ENCODE measurements at regions not wholly inside any gene's neighbourhood (a gene's known extent, or its start where the extent isn't known, plus 50 kb on each side); places are given as distances from the start of the nearest gene placed in this dataset.

DNA sequence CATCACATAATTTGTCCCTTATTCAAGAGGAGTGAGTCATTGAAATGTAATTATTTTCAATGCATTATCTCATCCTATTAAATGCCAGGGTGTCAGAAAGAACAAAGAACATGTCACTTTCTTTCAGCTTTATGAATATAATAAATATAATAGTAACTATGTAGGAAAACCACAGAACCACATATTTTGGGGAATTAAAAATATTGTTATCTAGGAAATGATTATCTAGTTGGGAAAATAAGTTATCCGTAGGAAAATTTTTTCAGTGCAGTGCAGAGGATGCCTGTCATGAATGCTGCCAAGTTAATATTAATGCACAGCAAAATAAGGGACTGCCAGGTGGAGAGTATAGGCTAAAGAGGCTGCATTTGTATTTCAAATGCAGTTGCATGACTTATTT, 844.8 kb downstream of the MAT2B start:
- POLR2A ChIA-PET, result no interaction called here
- DNase-seq (ENCODE audit: extremely low spot score), result no peak
- CTCF ChIA-PET, result interaction anchor here (0.7 to 1.1 kb wide), 2 partner anchors 9 to 12 kb away, joined by 3 read pairs; no protein-coding TSS in a partner anchor
- TF ChIP-seq, protein P1, sequence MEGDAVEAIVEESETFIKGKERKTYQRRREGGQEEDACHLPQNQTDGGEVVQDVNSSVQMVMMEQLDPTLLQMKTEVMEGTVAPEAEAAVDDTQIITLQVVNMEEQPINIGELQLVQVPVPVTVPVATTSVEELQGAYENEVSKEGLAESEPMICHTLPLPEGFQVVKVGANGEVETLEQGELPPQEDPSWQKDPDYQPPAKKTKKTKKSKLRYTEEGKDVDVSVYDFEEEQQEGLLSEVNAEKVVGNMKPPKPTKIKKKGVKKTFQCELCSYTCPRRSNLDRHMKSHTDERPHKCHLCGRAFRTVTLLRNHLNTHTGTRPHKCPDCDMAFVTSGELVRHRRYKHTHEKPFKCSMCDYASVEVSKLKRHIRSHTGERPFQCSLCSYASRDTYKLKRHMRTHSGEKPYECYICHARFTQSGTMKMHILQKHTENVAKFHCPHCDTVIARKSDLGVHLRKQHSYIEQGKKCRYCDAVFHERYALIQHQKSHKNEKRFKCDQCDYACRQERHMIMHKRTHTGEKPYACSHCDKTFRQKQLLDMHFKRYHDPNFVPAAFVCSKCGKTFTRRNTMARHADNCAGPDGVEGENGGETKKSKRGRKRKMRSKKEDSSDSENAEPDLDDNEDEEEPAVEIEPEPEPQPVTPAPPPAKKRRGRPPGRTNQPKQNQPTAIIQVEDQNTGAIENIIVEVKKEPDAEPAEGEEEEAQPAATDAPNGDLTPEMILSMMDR (IDR thresholded peaks at IDR 0.05; ENCODE audit: control extremely low read depth, extremely low read depth, low read depth, missing control alignments), result no peak

DNA sequence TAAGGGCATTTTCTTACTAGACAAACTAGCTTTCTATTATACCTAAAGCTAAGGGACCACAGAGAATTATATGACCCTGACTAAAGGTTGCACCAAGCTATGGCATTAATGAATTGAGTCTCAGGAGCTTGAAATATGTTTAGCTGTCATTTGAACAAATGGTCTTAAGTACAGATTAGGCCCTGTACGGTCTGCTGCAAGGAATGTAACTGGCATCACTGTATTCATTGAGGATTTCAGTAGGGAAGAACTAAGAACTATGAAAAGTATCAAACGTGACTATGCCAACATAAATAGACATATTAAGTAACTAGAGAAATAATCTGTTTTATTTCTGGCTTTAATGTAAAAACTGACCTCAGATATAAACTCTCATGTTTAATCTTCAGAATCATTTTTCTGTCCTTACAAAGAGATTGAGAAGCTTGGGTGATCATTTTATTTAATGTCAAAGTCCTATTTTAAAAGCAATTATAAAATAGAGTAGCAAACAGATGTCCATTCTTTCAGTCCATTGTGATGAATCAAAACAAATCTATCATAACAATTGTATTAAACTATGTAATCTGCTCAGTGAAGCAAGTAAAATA, 845.9 kb downstream of the MAT2B start:
- ChIA-PET CTCF (interaction anchor here (1.1 to 1.4 kb wide), 2 partner anchors 10 to 11 kb away, joined by 3 to 4 read pairs; no protein-coding TSS in a partner anchor), POLR2A (no interaction called here)
- no peak for DNase-seq (ENCODE audit: extremely low spot score)

DNA sequence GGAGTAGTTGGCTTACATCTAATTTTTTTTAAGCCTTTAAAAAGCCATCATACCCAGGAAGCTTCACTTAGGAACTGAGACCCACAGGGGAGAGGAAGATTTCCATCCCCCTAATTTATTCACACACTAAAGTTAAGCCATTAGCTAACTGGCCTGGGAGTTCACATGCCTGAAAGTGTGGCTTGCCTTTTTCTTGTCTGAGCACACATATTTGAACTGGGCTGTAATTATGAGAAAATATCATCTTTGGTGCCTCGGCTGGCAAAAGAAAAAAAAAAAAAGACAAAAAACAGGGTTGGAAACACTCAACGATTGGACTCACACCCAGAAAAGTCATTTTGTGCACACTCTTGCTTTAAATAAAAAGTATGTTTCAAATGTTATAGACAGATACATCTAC, 847.3 kb downstream of the MAT2B start:
- CTCF ChIA-PET, result interaction anchor here (1.4 kb wide), 1 partner anchor 12 kb away, joined by 4 read pairs; no protein-coding TSS in a partner anchor

More for the DNA sequence above, 845.9 kb downstream of the MAT2B start:
- TF ChIP-seq, protein P1 (IDR thresholded peaks at IDR 0.05; ENCODE audit: control extremely low read depth, extremely low read depth, low read depth, missing control alignments), result no peak

DNA sequence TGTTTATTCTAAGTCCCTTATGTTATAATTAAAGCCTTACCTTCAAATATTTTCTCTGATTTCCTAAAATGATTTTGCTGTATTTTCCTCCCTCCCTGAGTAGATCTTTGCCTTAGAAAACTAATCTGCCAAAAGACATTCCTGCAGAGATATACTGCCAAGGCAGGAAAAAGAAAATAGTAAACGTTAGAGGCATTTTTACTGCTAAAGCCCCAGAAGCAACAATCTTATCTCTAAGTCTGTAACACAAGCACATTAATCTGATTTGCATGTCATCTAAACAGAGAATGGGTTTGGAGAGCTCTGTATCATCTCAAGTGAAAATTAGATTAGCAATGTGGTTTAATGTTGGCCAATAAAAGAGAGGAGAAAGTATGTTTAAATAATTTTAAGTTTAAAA, 847.7 kb downstream of the MAT2B start:
- DNase-seq (ENCODE audit: extremely low spot score), result no peak
- POLR2A ChIA-PET, result no interaction called here
- TF ChIP-seq, protein P1 (IDR thresholded peaks at IDR 0.05; ENCODE audit: control extremely low read depth, extremely low read depth, low read depth, missing control alignments), result no peak
- CTCF ChIA-PET, result no interaction called here

More for the DNA sequence above, 847.3 kb downstream of the MAT2B start:
- DNase-seq (ENCODE audit: extremely low spot score), result no peak
- POLR2A ChIA-PET, result no interaction called here
- TF ChIP-seq, protein P1 (IDR thresholded peaks at IDR 0.05; ENCODE audit: control extremely low read depth, extremely low read depth, low read depth, missing control alignments), result no peak

DNA sequence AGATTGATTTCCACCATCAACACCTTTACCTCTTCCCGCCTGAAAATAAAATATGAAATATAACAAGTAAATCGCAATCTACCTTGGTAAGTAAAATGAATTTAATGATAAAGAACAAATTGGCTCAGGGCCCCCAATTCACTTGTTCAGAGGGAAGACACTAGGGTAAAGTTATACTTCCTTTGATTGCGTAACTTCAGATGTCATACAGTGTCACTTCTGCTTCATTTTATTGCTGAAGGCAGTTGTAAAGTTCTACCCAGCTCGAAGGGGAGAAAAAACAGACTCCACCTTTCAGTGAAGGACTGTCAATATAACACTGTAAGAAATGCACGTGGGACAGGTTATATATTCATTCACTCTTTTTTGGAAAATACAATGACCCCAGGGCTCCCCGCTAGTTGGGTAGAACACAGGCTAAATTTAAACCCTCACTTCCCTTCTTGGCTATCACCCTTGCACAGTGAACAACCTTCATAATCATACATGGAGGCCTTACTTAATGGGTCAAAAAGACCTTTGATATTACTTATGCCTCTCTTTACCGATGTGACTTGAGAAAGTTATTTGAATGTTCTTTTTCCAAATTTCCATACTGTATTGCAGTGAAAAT, 848.8 kb downstream of the MAT2B start:
- DNase-seq (ENCODE audit: extremely low spot score), result no peak
- TF ChIP-seq, protein P1 (IDR thresholded peaks at IDR 0.05; ENCODE audit: control extremely low read depth, extremely low read depth, low read depth, missing control alignments), result no peak
- ChIA-PET POLR2A (no interaction called here), CTCF (no interaction called here)

DNA sequence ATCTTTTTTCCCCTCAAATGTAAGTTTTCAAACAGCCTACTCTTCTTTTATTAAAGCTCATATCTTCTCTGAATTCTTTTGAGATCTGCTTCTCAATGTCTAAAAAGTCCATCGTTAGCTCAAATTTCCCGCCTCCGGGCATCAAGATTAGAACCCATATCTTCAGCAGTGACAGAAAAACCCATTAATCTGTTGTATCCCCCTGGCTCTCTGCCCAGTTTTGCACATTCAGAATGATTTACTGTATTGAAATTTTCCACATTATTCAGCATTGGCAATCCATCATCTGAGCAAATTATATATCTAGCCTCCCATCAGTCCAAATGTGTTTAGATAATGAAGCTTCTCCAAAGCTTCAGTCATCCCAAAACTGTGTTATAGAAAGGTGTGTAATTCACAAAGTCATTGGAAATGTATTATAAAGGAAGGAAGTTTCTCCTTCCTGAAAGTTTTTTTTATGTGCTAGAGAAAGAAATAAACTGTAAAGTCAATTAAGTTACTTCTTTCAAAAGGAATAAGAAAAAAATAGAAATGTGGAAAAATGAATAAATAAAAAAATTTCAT, 849.9 kb downstream of the MAT2B start:
- DNase-seq (ENCODE audit: extremely low spot score), result no peak
- TF ChIP-seq, protein P1 (IDR thresholded peaks at IDR 0.05; ENCODE audit: control extremely low read depth, extremely low read depth, low read depth, missing control alignments), result no peak
- ChIA-PET POLR2A (no interaction called here), CTCF (no interaction called here)

Data from GM10248 (cell line).